Hematopoietic multipotent progenitor cell treated with erythropoietin and hydrocortisone succinate and interleukin-3 and kit ligand, for 8 days (in vitro differentiated cells): ENCODE measurements at regions not wholly inside any gene's neighbourhood (a gene's known extent, or its start where the extent isn't known, plus 50 kb on each side); places are given as distances from the start of the nearest gene placed in this dataset.
"Not testable (repeated sequence)": the region's sequence is repeated elsewhere in the genome, so short reads cannot be mapped to it uniquely, and the experiment has no call there.

Source experiments
- DNase-seq: peaks from one replicate; pipeline ENCODE4 v3.0.0-alpha.2; 2015

GRCh38 chr14:56061051-56061450 lies 57.2 kb upstream of the PELI2 start:
- no peak for DNase-seq

DNA sequence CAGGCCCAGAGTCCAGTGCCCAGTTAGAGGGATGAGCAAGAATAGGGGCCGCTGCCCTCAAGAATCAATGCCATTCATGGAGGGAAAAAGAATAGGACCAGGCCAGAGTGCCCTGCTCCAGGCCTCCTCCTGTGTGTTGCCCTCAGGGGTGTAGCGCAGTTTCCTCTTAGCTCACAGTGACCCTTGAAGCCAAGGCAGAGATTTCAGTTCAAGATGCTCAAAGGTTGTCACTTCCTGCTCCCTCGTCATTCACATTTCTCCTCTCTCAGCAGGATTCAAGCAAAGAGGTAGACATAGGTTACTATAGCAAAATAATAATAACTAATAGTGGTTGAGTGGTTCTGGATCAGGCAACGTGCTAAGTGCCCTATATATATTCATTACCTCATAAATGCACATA lies 55.1 kb upstream of the PELI2 start:
- DNase-seq = no peak

GRCh38 chr14:56064513-56064912 lies 53.7 kb upstream of the PELI2 start:
- no peak for DNase-seq

- DNase-seq = not testable (repeated sequence)
Observed at GRCh38 chr14:56065199-56065598, 53.0 kb upstream of the PELI2 start.

GRCh38 chr14:56065621-56066290 lies 52.5 kb upstream of the PELI2 start:
- no peak for DNase-seq
